Hematopoietic multipotent progenitor cell treated with erythropoietin and hydrocortisone succinate and interleukin-3 and kit ligand, for 4 days (in vitro differentiated cells): ENCODE measurements at regions not wholly inside any gene's neighbourhood (a gene's known extent, or its start where the extent isn't known, plus 50 kb on each side); places are given as distances from the start of the nearest gene placed in this dataset.
"Not testable (repeated sequence)": the region's sequence is repeated elsewhere in the genome, so short reads cannot be mapped to it uniquely, and the experiment has no call there.

Experiments
- DNase-seq: peaks from one replicate; pipeline ENCODE4 v3.0.0-alpha.2; 2015

GRCh38 chr4:75285837-75286236, 228.4 kb downstream of the RCHY1 start:
- no peak for DNase-seq

- no peak for DNase-seq
Measured at GRCh38 chr4:75284831-75285230, 229.4 kb downstream of the RCHY1 start.

- not testable (repeated sequence) for DNase-seq
Measured at GRCh38 chr4:75280461-75280860, 233.7 kb downstream of the RCHY1 start.

GRCh38 chr4:75259306-75259705, 254.9 kb downstream of the RCHY1 start:
- no peak for DNase-seq

GRCh38 chr4:75255261-75255660, 258.9 kb downstream of the RCHY1 start:
- DNase-seq, result no peak

GRCh38 chr4:75254745-75255144, 259.5 kb downstream of the RCHY1 start:
- DNase-seq, result no peak

- DNase-seq, result not testable (repeated sequence)
Measured at GRCh38 chr4:75253094-75253493, 261.1 kb downstream of the RCHY1 start.

- DNase-seq, result no peak
Measured at GRCh38 chr4:75251547-75251946, 262.7 kb downstream of the RCHY1 start.

- DNase-seq, result no peak
Measured at GRCh38 chr4:75249739-75250138, 264.5 kb downstream of the RCHY1 start.

GRCh38 chr4:75248770-75249407, 265.3 kb downstream of the RCHY1 start:
- no peak for DNase-seq

- no peak for DNase-seq
Measured at GRCh38 chr4:75244325-75244724, 269.9 kb downstream of the RCHY1 start.

- no peak for DNase-seq
Measured at GRCh38 chr4:75243570-75243969, 270.6 kb downstream of the RCHY1 start.

- no peak for DNase-seq
Measured at GRCh38 chr4:75235359-75235951, 278.7 kb downstream of the RCHY1 start.

GRCh38 chr4:75232546-75232945, 281.7 kb downstream of the RCHY1 start:
- no peak for DNase-seq

GRCh38 chr4:75229806-75230570, 284.2 kb downstream of the RCHY1 start:
- no peak for DNase-seq

GRCh38 chr4:75213480-75213879, 280.6 kb downstream of the PARM1 start:
- DNase-seq, result no peak

- DNase-seq, result no peak
Measured at GRCh38 chr4:75211422-75211821, 278.5 kb downstream of the PARM1 start.

GRCh38 chr4:75207902-75208301, 275.0 kb downstream of the PARM1 start:
- DNase-seq, result no peak

GRCh38 chr4:75195111-75195510, 262.2 kb downstream of the PARM1 start:
- no peak for DNase-seq

- no peak for DNase-seq
Measured at GRCh38 chr4:75194180-75194579, 261.3 kb downstream of the PARM1 start.

GRCh38 chr4:75192182-75192581, 259.3 kb downstream of the PARM1 start:
- not testable (repeated sequence) for DNase-seq

- DNase-seq, result no peak
Measured at GRCh38 chr4:75189711-75190335, 256.9 kb downstream of the PARM1 start.
